HG03280 (cell line): ENCODE measurements at regions not wholly inside any gene's neighbourhood (a gene's known extent, or its start where the extent isn't known, plus 50 kb on each side); places are given as distances from the start of the nearest gene placed in this dataset.
"Not testable (repeated sequence)": the region's sequence is repeated elsewhere in the genome, so short reads cannot be mapped to it uniquely, and the experiment has no call there.

Experiments used
- ATAC-seq: cut with Tn5 transposase; IDR thresholded peaks from one replicate; pipeline ENCODE4 v1.9.1; 2021; ENCODE audit warnings: mild to moderate bottlenecking, moderate library complexity; ENCODE audit not compliant: unreplicated experiment

DNA sequence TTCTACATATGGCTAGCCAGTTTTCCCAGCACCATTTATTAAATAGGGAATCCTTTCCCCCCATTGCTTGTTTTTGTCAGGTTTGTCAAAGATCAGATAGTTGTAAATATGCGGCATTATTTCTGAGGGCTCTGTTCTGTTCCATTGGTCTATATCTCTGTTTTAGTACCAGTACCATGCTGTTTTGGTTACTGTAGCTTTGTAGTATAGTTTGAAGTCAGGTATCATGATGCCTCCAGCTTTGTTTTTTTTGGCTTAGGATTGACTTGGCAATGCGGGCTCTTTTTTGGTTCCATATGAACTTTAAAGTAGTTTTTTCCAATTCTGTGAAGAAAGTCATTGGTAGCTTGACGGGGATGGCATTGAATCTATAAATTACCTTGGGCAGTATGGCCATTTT is 60.0 kb upstream of the GPC3 start:
- ATAC-seq, result not testable (repeated sequence)

DNA sequence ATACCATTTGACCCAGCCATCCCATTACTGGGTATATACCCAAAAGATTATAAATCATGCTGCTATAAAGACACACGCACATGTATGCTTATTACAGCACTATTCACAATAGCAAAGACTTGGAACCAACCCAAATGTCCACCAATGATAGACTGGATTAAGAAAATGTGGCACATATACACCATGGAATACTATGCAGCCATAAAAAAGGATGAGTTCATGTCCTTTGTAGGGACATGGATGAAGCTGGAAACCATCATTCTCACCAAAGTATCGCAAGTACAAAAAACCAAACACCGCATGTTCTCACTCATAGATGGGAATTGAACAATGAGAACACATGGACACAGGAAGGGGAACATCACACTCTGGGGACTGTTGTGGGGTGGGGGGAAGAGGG is 81.7 kb upstream of the GPC3 start:
- ATAC-seq, result not testable (repeated sequence)

DNA sequence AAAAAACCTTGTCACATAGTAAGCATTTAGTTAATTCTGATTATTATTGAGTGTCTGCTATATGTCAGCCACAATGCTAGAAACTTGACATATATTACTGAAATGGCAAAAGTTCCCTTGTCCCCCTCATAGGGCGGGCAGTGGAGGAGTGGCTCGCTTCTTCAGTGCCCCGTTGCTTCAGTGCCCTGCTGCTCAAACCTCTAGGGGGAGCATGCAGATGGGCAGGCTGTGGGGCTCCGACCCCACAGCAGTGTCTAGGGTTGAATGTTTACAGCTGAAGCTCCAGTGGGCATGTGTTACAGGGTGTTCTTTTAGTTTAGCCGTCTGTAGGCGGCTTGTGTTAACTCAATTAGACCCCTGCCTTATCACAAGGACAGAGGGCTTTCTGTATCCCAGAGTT is 86.5 kb upstream of the GPC3 start:
- ATAC-seq, result not testable (repeated sequence)

GRCh38 chrX:134073341-134073740 is 87.9 kb upstream of the GPC3 start:
- ATAC-seq, result no peak

GRCh38 chrX:134074151-134074550 is 88.8 kb upstream of the GPC3 start:
- ATAC-seq, result no peak

DNA sequence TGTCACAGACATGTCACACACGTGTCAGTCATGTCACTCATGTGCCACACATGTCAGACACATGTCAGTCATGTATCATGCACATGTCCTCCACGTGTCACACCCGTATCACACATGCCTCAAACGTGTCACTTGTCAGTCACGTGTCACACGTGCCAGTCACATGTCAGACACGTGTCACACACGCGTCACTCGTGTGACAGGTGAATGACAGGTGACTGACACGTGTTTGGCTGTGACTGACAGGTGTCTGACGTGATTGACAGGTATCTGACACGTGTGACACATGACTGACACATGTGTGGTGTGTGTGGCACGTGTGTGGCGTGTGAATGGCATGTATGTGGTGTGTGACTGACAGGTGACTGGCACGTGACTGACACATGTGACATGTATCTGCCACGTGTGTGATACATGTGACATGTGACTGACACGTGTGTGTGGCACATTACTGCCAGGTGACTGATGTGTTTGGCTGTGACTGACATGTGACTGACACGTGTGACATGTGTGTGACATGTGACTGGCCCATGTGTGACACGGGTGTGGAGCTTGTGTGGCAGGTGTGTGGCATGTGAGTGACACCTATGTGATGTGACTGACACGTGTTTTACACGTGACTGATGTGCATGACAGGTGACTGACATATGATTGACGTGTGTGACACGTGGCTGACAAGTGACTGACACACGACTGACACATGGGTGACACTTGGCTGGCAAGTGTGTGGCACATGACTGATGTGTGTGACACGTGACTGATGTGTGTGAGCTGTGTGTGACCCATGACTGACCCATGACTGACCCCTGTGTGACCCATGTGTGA is 90.7 kb upstream of the GPC3 start:
- ATAC-seq, result no peak

DNA sequence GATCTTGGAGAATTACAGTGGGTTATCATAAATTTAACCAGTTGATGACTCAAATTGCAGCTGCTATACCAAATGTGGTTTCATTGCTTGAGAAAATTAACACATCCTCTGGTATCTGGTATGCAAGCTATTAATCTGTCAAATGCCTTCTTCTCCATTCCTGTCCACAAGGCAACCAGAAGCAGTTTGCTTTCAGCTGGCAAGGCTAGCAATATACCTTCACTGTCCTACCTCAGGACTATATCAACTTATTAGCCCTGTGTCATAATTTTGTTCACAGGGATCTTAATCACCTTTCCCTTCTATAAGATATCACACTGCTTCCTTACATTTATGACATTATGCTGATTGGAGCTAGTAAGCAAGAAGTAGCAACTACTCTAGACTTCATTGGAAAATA is 110.0 kb upstream of the GPC3 start:
- ATAC-seq, result no peak

DNA sequence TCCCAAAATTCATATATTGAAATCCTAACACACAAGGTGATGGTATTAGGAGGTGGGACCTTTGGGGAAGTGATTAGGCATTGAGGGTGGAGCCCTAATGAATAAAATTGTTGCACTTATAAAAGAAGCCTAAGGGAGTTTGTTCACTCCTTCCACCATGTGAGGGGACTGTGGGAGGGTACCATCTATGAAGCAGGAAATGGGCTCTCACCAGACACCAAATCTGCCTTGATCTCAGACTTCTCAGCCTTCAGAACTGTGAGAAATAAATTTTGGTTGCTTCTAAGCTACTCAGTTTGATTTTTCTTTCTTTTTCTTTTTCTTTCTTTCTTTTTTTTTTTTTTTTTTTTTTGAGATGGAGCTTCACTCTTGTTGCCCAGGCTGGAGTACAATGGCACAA is 116.2 kb upstream of the GPC3 start:
- ATAC-seq, result no peak

- no peak for ATAC-seq
Observed at GRCh38 chrX:134115270-134115669, 121.7 kb upstream of the CCDC160 start.

DNA sequence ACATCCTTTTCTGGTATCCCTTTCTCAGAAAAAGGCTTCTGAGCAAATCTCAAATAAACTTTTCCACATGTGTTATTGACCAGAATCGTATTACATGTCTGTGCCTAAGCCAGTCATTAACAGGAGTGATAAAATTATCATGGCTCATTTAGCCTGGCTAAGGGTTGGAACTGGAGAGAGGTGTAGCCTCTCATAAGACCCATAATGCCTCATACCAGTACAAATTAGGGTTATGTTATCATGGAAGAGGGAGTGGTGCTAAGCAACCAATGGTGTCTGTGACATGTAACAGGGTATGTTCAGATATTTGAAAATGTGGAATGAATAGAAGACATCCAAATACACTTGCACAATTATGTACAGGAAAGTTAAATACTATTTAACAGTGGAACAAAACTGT is 99.6 kb upstream of the CCDC160 start:
- ATAC-seq, result no peak

GRCh38 chrX:134139090-134139489 is 97.9 kb upstream of the CCDC160 start:
- no peak for ATAC-seq

GRCh38 chrX:134144231-134144630 is 92.8 kb upstream of the CCDC160 start:
- peak; percentile 66 for ATAC-seq

GRCh38 chrX:134146493-134146892 is 90.5 kb upstream of the CCDC160 start:
- ATAC-seq, result no peak

GRCh38 chrX:134148172-134148692 is 88.8 kb upstream of the CCDC160 start:
- ATAC-seq, result no peak

- ATAC-seq, result no peak
Observed at GRCh38 chrX:134158821-134159512, 78.0 kb upstream of the CCDC160 start.

GRCh38 chrX:134161162-134161561 is 75.8 kb upstream of the CCDC160 start:
- peak; percentile 74 for ATAC-seq

GRCh38 chrX:134162032-134162431 is 75.0 kb upstream of the CCDC160 start:
- no peak for ATAC-seq

DNA sequence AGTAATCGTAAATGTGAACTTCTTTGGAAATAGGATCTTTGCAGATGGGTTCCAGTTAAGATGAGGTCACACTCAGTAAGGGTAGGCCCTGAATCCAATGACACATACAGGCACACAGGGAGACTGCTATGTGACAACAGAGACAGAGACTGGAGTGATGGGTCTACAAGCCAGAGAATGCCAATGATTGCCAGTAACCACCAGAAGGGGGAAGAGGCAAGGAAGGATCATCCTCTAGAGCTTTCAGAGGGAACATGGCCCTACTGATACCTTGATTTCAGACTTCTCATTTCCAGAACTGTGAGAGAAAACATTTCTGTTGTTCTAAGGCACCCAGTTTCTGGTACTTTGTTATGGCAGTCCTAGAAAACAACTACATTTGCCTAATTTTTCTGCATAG is 73.1 kb upstream of the CCDC160 start:
- ATAC-seq, result no peak

GRCh38 chrX:134167591-134168203 is 69.3 kb upstream of the CCDC160 start:
- ATAC-seq, result no peak

GRCh38 chrX:134171661-134172587 is 65.1 kb upstream of the CCDC160 start:
- no peak for ATAC-seq
